ENCODE measurements at regions not wholly inside any gene's neighbourhood (a gene's known extent, or its start where the extent isn't known, plus 50 kb on each side); places are given as distances from the start of the nearest gene placed in this dataset.
"Not testable (repeated sequence)": the region's sequence is repeated elsewhere in the genome, so short reads cannot be mapped to it uniquely, and the experiment has no call there.

- Histone ChIP-seq H3K27me3 (ENCODE audit: control insufficient read depth, insufficient read depth, low read length) (no peaks in the 10 kb centered on the region), H3K4me3 (ENCODE audit: low read depth, low read length) (no peak overlapping the region), H3K36me3 (ENCODE audit: control insufficient read depth, insufficient read depth, low read length) (no peaks in the 10 kb centered on the region)
- TF ChIP-seq, protein P1, sequence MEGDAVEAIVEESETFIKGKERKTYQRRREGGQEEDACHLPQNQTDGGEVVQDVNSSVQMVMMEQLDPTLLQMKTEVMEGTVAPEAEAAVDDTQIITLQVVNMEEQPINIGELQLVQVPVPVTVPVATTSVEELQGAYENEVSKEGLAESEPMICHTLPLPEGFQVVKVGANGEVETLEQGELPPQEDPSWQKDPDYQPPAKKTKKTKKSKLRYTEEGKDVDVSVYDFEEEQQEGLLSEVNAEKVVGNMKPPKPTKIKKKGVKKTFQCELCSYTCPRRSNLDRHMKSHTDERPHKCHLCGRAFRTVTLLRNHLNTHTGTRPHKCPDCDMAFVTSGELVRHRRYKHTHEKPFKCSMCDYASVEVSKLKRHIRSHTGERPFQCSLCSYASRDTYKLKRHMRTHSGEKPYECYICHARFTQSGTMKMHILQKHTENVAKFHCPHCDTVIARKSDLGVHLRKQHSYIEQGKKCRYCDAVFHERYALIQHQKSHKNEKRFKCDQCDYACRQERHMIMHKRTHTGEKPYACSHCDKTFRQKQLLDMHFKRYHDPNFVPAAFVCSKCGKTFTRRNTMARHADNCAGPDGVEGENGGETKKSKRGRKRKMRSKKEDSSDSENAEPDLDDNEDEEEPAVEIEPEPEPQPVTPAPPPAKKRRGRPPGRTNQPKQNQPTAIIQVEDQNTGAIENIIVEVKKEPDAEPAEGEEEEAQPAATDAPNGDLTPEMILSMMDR (IDR thresholded peaks at IDR 0.05; ENCODE audit: insufficient read depth, low read depth, low read length), result no peak
- DNase-seq (ENCODE audit: low read depth), result no peak
- POLR2A ChIA-PET, result no interaction called here
- CTCF ChIA-PET, result no interaction called here
These were observed 775.8 kb downstream of the ZPLD1 start for GRCh38 chr3:103210583-103210982.

GRCh38 chr3:103218146-103218545 lies 783.3 kb downstream of the ZPLD1 start:
- H3K27me3 ChIP-seq (ENCODE audit: control insufficient read depth, insufficient read depth, low read length), result no peaks in the 10 kb centered on the region
- TF ChIP-seq, protein P1 (IDR thresholded peaks at IDR 0.05; ENCODE audit: insufficient read depth, low read depth, low read length), result no peak
- POLR2A ChIA-PET, result no interaction called here
- no peak for DNase-seq (ENCODE audit: low read depth)
- CTCF ChIA-PET, result no interaction called here
- H3K4me3 ChIP-seq (ENCODE audit: low read depth, low read length), result no peak overlapping the region
- H3K36me3 ChIP-seq (ENCODE audit: control insufficient read depth, insufficient read depth, low read length), result no peaks in the 10 kb centered on the region

DNA sequence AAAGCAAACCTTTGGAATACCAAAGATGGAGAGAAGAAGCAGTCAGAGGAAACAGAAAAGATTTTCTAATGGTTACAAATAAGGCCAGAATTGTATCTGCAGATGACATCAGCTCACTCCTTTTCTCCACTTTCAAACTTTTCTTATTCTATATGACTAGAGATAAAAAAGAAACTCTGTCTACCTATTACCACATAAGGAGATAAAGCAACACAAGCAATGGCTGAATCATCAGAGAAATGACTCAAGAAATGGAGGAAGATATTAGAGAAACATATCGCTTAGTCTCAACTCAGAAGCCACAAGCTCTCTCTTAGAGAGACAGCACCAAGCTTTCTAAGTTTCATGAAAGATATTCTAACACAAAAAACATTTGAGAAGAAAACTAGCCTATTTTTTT lies 784.0 kb downstream of the ZPLD1 start:
- Histone ChIP-seq H3K4me3 (ENCODE audit: low read depth, low read length) (no peak overlapping the region), H3K27me3 (ENCODE audit: control insufficient read depth, insufficient read depth, low read length) (no peaks in the 10 kb centered on the region), H3K36me3 (ENCODE audit: control insufficient read depth, insufficient read depth, low read length) (no peaks in the 10 kb centered on the region)
- CTCF ChIA-PET, result no interaction called here
- DNase-seq (ENCODE audit: low read depth), result no peak
- POLR2A ChIA-PET, result no interaction called here
- TF ChIP-seq, protein P1 (IDR thresholded peaks at IDR 0.05; ENCODE audit: insufficient read depth, low read depth, low read length), result no peak

DNA sequence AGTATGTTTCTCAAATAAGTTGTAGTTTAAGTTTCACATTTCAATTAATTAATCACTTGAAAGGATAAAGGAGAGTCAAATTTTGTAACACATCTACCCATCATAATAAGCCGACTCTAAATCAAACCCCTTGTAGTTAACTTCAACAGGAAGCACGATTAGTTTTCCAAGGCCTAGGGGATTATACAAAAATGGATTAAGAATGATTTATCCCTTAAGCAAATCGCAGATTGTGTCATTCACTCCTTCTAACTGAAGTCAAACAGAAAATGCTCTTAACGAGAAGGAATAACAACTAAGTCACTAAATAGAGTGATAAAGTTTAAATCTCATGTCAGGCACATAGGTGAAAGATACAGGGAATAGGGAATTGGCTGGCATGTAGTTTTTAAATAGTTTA lies 792.8 kb downstream of the ZPLD1 start:
- Histone ChIP-seq H3K27me3 (ENCODE audit: control insufficient read depth, insufficient read depth, low read length) (no peaks in the 10 kb centered on the region), H3K4me3 (ENCODE audit: low read depth, low read length) (no peak overlapping the region), H3K36me3 (ENCODE audit: control insufficient read depth, insufficient read depth, low read length) (no peaks in the 10 kb centered on the region)
- CTCF ChIA-PET, result no interaction called here
- DNase-seq (ENCODE audit: low read depth), result no peak
- POLR2A ChIA-PET, result no interaction called here
- TF ChIP-seq, protein P1 (IDR thresholded peaks at IDR 0.05; ENCODE audit: insufficient read depth, low read depth, low read length), result no peak

DNA sequence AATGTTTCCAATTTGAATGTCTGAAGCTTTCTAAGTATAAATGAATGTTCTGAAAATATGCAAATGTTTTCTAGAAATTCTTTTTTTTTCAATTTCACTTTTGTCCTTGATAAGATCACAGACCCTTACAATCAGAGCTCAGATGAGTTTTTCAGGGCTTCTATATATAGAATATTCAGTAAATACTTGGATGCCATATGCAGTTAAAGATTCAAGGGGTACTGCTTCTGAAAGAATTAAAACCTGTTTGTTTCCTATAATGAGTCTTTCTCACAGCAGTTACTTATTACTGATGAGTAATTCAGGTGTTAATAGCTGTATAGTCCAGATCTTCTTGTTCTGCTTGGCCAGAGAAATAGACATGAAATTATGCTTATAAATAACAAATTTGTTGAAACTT lies 812.6 kb downstream of the ZPLD1 start:
- ChIA-PET CTCF (no interaction called here), POLR2A (no interaction called here)
- no peak for DNase-seq (ENCODE audit: low read depth)
- no peak overlapping the region for H3K4me3 ChIP-seq (ENCODE audit: low read depth, low read length)
- H3K36me3 ChIP-seq (ENCODE audit: control insufficient read depth, insufficient read depth, low read length), result no peaks in the 10 kb centered on the region
- TF ChIP-seq, protein P1 (IDR thresholded peaks at IDR 0.05; ENCODE audit: insufficient read depth, low read depth, low read length), result no peak
- no peaks in the 10 kb centered on the region for H3K27me3 ChIP-seq (ENCODE audit: control insufficient read depth, insufficient read depth, low read length)

- CTCF ChIA-PET; H3K4me3 ChIP-seq (ENCODE audit: low read depth, low read length); H3K36me3 ChIP-seq (ENCODE audit: control insufficient read depth, insufficient read depth, low read length); DNase-seq (ENCODE audit: low read depth); H3K27me3 ChIP-seq (ENCODE audit: control insufficient read depth, insufficient read depth, low read length); POLR2A ChIA-PET: not testable (repeated sequence)
These were observed 820.0 kb downstream of the ZPLD1 start for GRCh38 chr3:103254827-103255226.

All from BJ (cell line).